Pulmonary artery endothelial cell (primary cell): ENCODE measurements at regions not wholly inside any gene's neighbourhood (a gene's known extent, or its start where the extent isn't known, plus 50 kb on each side); places are given as distances from the start of the nearest gene placed in this dataset.
A peak's percentile ranks its signal among the peaks of the same experiment; 100 is the strongest.
"Not testable (repeated sequence)": the region's sequence is repeated elsewhere in the genome, so short reads cannot be mapped to it uniquely, and the experiment has no call there.

ENCODE experiments used
- DNase-seq: peaks from one replicate; pipeline ENCODE4 v3.0.0-alpha.2; 2011; ENCODE audit warnings: low read depth, low spot score

- no peak for DNase-seq
Measured at GRCh38 chr12:24373004-24373403, 423.5 kb upstream of the SOX5 start.

- no peak for DNase-seq
Measured at GRCh38 chr12:24366514-24366913, 417.0 kb upstream of the SOX5 start.

GRCh38 chr12:24364921-24365320 is 415.5 kb upstream of the SOX5 start:
- no peak for DNase-seq

- no peak for DNase-seq
Measured at GRCh38 chr12:24363177-24363754, 413.8 kb upstream of the SOX5 start.

- DNase-seq, result no peak
Measured at GRCh38 chr12:24361877-24362580, 412.6 kb upstream of the SOX5 start.

- DNase-seq, result no peak
Measured at GRCh38 chr12:24360907-24361306, 411.4 kb upstream of the SOX5 start.

- no peak for DNase-seq
Measured at GRCh38 chr12:24360461-24360860, 411.0 kb upstream of the SOX5 start.

GRCh38 chr12:24360057-24360456 is 410.6 kb upstream of the SOX5 start:
- no peak for DNase-seq

GRCh38 chr12:24359418-24359817 is 409.9 kb upstream of the SOX5 start:
- no peak for DNase-seq

- DNase-seq, result no peak
Measured at GRCh38 chr12:24356240-24356804, 406.9 kb upstream of the SOX5 start.

- no peak for DNase-seq
Measured at GRCh38 chr12:24352363-24352762, 402.9 kb upstream of the SOX5 start.

- DNase-seq, result peak; percentile 37
Measured at GRCh38 chr12:24349051-24349799, 399.8 kb upstream of the SOX5 start.

- not testable (repeated sequence) for DNase-seq
Measured at GRCh38 chr12:24348180-24348579, 398.7 kb upstream of the SOX5 start.

- DNase-seq, result no peak
Measured at GRCh38 chr12:24328261-24328660, 378.8 kb upstream of the SOX5 start.

GRCh38 chr12:24325331-24325730 is 375.9 kb upstream of the SOX5 start:
- no peak for DNase-seq

GRCh38 chr12:24307716-24308335 is 358.4 kb upstream of the SOX5 start:
- DNase-seq, result no peak

- no peak for DNase-seq
Measured at GRCh38 chr12:24307153-24307552, 357.7 kb upstream of the SOX5 start.

- DNase-seq, result no peak
Measured at GRCh38 chr12:24306001-24306400, 356.5 kb upstream of the SOX5 start.

- no peak for DNase-seq
Measured at GRCh38 chr12:24304285-24304684, 354.8 kb upstream of the SOX5 start.

GRCh38 chr12:24302708-24303107 is 353.2 kb upstream of the SOX5 start:
- no peak for DNase-seq

- DNase-seq, result no peak
Measured at GRCh38 chr12:24297516-24297915, 348.0 kb upstream of the SOX5 start.

GRCh38 chr12:24293549-24293948 is 344.1 kb upstream of the SOX5 start:
- no peak for DNase-seq
